T1000 (cell line): ENCODE measurements at regions not wholly inside any gene's neighbourhood (a gene's known extent, or its start where the extent isn't known, plus 50 kb on each side); places are given as distances from the start of the nearest gene placed in this dataset.
"Not testable (repeated sequence)": the region's sequence is repeated elsewhere in the genome, so short reads cannot be mapped to it uniquely, and the experiment has no call there.

Experiments used
- DNase-seq: peaks from one replicate; lab custom pipeline; 2025; ENCODE audit warnings: mixed read lengths; lab: John Stamatoyannopoulos, UW

- no peak for DNase-seq
Observed at GRCh38 chr9:119758990-119759389, 389.8 kb upstream of the BRINP1 start.

DNA sequence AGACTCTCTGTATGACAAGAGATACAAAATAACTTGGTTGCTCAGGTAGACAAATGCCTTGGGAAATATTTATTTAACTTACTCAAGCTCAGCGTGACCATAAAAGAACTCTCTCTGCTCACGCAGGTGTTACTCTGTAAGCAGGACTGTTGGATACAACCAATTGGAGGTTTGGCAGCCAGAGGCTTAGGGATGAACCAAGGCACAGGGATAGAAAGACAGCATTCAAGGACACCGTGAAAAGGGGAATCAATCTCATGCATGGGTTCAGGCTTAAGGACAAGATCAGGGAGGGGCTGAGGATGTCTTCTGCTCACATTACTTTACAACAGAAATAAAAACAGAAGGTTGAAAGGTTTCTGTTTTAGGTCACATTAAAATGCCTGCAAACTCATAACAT lies 389.0 kb upstream of the BRINP1 start:
- DNase-seq: no peak

GRCh38 chr9:119739476-119739875 lies 370.2 kb upstream of the BRINP1 start:
- DNase-seq: no peak

GRCh38 chr9:119736491-119737454 lies 367.5 kb upstream of the BRINP1 start:
- DNase-seq: no peak

GRCh38 chr9:119727988-119728387 lies 358.8 kb upstream of the BRINP1 start:
- no peak for DNase-seq

DNA sequence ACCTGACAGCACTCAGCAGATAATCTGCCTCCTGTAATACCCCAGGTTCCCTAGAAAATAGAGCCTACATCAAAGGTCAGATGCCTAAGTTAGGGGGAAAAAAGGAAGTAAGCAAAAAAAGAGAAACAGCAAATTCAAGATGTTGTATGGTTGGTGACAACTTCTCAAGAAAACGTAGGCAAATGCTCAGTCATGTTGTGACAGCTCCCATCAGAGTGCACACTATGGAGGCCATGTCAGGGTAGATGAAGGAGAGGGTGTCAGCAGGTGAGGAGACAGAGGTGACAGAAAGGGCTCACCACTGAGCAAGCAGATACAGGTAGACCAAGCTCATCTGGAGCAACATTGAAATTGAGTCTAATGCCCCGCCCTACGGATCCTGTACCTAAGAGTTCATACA lies 356.8 kb upstream of the BRINP1 start:
- no peak for DNase-seq

DNA sequence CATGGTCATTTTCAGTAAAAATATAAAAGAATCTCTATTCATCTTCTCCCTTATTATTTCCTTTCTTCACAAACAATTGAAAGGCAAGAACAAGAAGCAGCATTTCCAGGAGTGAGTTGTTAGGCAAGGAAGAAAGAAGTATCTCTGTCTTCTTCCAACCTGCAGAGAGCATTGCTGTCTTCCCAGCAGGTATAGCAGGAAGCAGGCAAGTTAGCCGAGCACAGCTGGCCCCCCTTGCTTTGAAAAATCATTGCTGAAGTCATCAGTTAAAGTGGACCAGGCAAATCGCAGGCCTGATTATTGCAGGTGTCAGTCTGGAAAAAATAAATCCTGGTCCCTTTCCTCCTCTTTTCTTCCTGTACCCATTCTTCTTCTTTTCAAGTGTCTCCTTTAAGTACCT lies 353.1 kb upstream of the BRINP1 start:
- DNase-seq: no peak

DNA sequence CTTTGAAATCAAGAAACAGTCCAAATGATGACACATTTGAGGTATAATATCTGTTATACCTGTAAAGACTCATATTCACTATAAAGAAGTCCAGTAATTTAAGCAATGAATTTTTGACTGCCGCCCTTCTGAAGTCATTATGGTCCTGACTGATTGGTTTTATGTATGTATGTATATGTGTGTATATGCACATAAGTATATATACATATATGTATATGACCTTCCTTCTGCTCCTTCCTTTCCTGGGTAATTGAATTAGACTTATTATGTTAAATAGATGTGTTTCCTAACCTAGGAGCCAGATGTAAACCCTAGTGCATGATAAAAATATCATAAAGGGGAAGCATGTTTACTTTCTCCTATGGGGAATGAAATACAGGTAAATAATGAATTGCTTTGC lies 343.1 kb upstream of the BRINP1 start:
- no peak for DNase-seq

GRCh38 chr9:119709431-119709830 lies 340.2 kb upstream of the BRINP1 start:
- no peak for DNase-seq

DNA sequence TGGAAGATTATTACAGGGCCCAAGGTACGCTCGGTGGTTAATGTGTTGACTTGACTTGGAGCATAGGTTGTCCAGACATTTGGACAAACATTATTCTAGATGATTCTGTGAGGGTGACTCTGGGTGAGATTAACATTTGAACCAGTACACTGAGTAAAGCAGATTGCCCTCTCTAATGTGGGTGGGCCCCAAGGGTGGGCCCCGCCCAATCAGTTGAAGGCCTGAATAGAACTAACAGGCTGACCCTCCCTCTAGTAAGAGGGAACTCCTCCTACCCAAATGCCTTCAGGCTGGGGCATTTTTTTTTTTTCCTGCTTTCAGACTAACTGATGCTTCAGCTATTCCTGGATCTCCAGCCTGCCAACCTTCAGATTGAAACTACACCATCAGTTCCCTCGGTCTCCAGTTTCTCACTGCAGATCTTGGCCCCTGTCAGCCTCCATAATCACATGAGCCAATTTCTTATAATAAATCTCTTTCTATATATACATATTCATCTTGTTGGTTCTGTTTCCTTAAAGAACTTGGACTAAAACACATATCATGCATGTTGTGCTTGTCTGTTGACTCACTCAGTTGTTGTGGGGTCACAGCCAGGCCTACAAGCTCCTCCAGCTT lies 338.1 kb upstream of the BRINP1 start:
- DNase-seq: no peak

DNA sequence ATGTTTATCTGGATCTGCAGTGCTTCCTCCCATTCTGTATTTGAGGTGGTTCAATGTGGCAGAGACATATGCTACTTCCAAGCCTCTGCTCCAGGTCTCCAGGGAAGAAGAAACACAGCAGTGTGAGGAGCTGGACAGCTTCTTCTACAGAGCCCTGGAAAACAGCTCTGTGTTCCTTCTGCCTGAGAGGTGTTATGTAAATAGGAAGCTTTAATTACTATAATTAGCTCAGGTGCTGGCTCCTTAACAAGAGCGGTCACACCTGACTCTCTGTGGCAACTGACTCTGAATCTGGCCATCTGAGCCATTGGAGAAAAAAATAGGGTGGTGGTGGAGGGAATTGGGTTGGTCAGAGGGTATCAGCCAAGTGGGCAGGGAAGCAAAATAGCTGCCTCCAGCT lies 332.4 kb upstream of the BRINP1 start:
- no peak for DNase-seq

DNA sequence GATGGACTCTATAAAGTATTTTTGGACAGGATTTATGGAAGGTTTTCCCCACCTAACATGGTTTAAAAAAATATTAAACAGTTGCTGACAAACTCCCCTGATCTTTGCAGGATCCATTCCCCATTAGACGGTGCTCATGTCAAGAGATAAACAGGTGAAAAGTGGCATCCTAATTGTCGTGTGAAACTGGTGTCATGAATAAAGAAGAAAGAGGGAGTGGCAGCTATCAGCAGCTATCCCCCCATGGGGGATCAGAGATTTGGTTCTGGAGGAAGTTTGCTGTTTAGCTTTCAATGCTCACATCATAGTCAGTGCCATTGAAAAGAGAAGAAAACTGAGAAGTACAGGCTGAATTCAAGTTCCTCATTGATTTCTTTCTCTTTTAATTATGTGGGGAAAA lies 329.3 kb upstream of the BRINP1 start:
- no peak for DNase-seq

DNA sequence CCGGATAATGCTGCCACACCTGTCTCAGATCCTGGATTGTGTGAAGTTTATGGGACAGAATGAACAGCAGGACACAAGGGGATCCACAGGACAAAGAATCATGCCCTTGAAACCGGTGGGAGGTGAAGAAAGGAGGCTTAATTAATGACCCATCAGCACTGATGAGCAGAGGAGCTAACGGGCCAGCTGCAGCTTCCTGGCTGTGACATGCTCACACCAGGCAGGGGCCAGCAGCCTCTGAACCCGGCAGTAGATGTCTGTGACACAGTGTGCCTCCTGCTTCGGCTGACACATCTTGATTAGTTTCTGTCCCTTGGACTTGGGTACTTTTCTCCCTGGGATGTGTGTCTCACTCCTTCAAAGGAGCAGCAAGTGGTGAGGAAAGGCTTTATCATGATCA lies 328.8 kb upstream of the BRINP1 start:
- no peak for DNase-seq

DNA sequence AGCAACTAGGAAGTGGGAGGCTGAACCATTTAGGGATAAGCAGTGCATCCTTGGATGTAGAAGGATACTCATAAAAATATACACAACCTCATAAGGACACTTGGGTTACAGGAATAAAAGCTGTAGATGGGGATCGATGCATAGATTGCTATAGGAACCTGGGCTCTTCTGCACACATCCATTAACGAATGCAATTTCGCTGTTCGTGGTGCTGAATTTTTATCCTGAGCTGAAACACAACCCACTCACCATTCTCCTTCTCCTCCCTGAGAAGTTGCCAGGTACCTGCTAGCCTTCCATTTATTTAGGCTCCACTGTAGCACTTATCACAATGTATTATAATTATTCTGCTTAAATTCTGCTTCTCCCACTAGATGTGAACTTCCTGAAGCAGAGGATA lies 320.6 kb upstream of the BRINP1 start:
- no peak for DNase-seq

DNA sequence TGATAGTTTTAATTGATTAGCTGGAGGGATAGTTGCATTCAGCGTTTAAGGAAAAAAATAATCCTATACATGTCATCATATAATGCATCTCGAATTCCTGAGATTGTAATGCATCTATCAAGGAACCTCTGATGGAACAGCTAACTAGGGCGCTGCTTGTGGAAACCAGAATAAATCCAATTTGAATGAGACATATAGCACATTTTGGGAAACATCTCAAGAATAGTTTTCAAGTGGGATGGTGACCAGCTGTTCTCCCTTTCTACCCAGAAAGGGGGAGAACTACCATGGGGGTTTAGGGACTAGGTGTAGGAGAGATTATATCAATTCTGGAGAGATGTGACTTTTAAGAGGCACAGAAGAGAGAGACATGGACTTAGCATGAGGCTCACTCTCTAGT lies 319.3 kb upstream of the BRINP1 start:
- DNase-seq: no peak

- DNase-seq: no peak
Observed at GRCh38 chr9:119677811-119678505, 308.7 kb upstream of the BRINP1 start.

DNA sequence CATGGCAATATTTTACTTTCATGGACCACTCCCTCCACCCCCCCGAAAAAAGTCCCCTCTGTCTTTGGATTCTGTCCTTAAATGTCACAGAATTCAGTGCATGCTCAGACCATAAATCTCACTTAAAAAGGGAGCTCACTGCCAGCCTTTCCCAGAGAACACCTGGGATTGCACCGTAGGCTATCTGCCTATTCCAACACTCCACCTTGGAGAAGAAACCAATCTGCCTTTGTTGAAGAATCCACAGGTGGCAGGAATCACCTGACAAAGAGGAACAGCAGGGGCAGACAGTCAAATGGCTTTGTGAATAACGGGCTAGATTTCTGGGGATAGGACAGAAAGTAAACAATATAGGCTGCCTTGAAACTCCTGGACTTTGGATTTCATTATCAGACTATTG lies 306.7 kb upstream of the BRINP1 start:
- no peak for DNase-seq

- DNase-seq: not testable (repeated sequence)
Observed at GRCh38 chr9:119672763-119673162, 303.5 kb upstream of the BRINP1 start.

DNA sequence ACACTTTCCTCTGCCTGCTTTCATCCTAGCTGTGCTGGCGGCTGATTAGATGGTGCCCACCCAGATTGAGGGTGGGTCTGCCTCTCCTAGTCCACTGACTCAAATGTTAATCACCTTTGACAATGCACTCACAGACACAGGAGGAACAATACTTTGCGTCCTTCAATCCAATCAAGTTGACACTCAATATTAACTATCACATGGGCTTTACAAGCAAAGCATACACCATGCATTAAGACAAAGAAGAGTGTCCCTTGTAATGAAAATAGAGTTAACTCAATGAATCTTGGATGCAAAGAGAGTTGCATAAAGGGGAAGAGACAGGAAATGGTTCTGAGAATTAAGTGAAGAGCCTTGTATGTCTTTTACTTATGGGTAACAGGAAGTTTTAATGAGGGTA lies 298.7 kb upstream of the BRINP1 start:
- no peak for DNase-seq

GRCh38 chr9:119667163-119667562 lies 297.9 kb upstream of the BRINP1 start:
- DNase-seq: no peak

DNA sequence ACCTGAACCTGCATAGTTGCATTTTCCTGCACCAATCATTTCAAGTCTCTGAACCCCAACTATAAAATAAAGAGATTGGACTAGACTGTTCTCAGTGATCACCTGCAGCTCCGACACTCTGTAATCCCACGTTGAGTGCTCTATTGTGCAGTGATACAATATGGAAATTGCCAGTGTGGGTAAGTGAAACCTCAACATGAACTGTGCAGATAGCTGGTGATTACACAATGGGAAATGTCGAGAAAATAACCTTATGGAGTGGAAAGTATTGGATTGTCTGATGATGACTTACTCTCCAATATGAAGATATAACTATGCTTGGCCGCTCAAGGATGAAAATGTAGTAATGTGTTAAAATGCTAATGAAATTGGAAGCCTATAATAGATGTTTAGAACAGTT lies 293.1 kb upstream of the BRINP1 start:
- no peak for DNase-seq

GRCh38 chr9:119652931-119653330 lies 283.7 kb upstream of the BRINP1 start:
- no peak for DNase-seq

DNA sequence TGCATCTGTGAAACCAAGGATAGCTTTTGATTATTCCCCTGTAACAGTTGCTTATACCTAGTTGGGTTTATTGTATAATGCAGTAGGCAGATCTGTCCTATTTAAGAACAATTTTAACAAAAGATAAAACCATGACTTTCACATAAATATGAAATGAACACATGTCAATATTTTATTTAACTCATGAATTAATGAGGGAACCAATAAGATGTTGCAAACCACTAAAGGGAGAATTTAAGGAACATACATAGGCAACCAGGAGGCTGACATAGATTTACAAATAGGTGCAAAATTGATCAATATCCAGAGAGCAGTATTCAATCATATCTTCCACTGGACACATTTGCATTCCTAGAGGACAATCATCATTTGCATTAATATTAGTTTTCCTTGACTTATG lies 280.0 kb upstream of the BRINP1 start:
- no peak for DNase-seq
